Mesenteric fat pad (tissue), 1 donor: ENCODE measurements at regions not wholly inside any gene's neighbourhood (a gene's known extent, or its start where the extent isn't known, plus 50 kb on each side); places are given as distances from the start of the nearest gene placed in this dataset.

ENCODE experiments used
- DNase-seq: peaks from one replicate; pipeline ENCODE4 v3.0.0-alpha.2; 2020; ENCODE audit warnings: low spot score
- donor health status: DM: yes; HTN: yes; CAD: no.

GRCh38 chr9:113781381-113781780, 94.7 kb upstream of the ZNF618 start:
- no peak for DNase-seq

- DNase-seq: no peak
Measured at GRCh38 chr9:113781896-113782295, 94.2 kb upstream of the ZNF618 start.

GRCh38 chr9:113783475-113783874, 92.6 kb upstream of the ZNF618 start:
- no peak for DNase-seq

GRCh38 chr9:113785334-113785733, 90.8 kb upstream of the ZNF618 start:
- DNase-seq: no peak

- DNase-seq: no peak
Measured at GRCh38 chr9:113786071-113786470, 90.0 kb upstream of the ZNF618 start.

GRCh38 chr9:113787871-113788270, 88.2 kb upstream of the ZNF618 start:
- DNase-seq: no peak

- DNase-seq: no peak
Measured at GRCh38 chr9:113788616-113789330, 87.3 kb upstream of the ZNF618 start.

GRCh38 chr9:113790093-113790492, 86.0 kb upstream of the ZNF618 start:
- no peak for DNase-seq

GRCh38 chr9:113793558-113793957, 82.6 kb upstream of the ZNF618 start:
- no peak for DNase-seq

GRCh38 chr9:113794721-113795120, 81.4 kb upstream of the ZNF618 start:
- no peak for DNase-seq

- DNase-seq: no peak
Measured at GRCh38 chr9:113795811-113796392, 80.2 kb upstream of the ZNF618 start.

- DNase-seq: no peak
Measured at GRCh38 chr9:113796646-113797426, 79.3 kb upstream of the ZNF618 start.

GRCh38 chr9:113798062-113799030, 77.8 kb upstream of the ZNF618 start:
- no peak for DNase-seq

- DNase-seq: no peak
Measured at GRCh38 chr9:113800276-113800675, 75.8 kb upstream of the ZNF618 start.

GRCh38 chr9:113803811-113804589, 72.1 kb upstream of the ZNF618 start:
- DNase-seq: no peak

GRCh38 chr9:113805486-113806132, 70.5 kb upstream of the ZNF618 start:
- DNase-seq: no peak

GRCh38 chr9:113807173-113808061, 68.7 kb upstream of the ZNF618 start:
- no peak for DNase-seq

- DNase-seq: no peak
Measured at GRCh38 chr9:113808391-113809358, 67.4 kb upstream of the ZNF618 start.
